Prostate gland (tissue), 2 donors: ENCODE measurements at regions not wholly inside any gene's neighbourhood (a gene's known extent, or its start where the extent isn't known, plus 50 kb on each side); places are given as distances from the start of the nearest gene placed in this dataset.

ENCODE experiments used
- DNase-seq: peaks from one replicate; pipeline ENCODE4 v3.0.0-alpha.2; 2019; ENCODE audit warnings: low spot score
- H3K27ac ChIP-seq, 2 donors: fragments of 200-600 bp; sonication (generic); 2 replicates each; pipeline ENCODE4 v1.5.1; 2017 to 2019
- H3K27me3 ChIP-seq: fragments of 200-600 bp; sonication (generic); replicated peaks from 2 replicates; pipeline ENCODE4 v1.5.1; 2019; ENCODE audit not compliant: insufficient read depth
- H3K36me3 ChIP-seq, 2 donors: fragments of 200-600 bp; sonication (generic); 1 replicate in 1 of 2; 2 replicates in 1 of 2; pipeline versions ENCODE4 v1.5.1 to v1.8.1; 2017 to 2019
- H3K4me1 ChIP-seq: fragments of 200-600 bp; sonication (generic); replicated peaks from 2 replicates; pipeline ENCODE4 v1.5.1; 2019
- H3K4me3 ChIP-seq, 2 donors: fragments of 200-600 bp; sonication (generic); 2 replicates each; pipeline ENCODE4 v1.5.1; 2017 to 2019
- H3K9me3 ChIP-seq: fragments of 200-600 bp; sonication (generic); 2 replicates; pipeline ENCODE4 v1.5.1; 2017
- POLR2A ChIP-seq: fragments of 450-650 bp; IDR thresholded peaks from one replicate; pipeline ENCODE4 v1.6.1; 2016; ENCODE audit warnings: antibody characterized with exemption, mild to moderate bottlenecking
- POLR2AphosphoS5 ChIP-seq: sonication (generic); formaldehyde crosslinking; IDR thresholded peaks from one replicate; pipeline ENCODE4 v1.6.1; 2017; ENCODE audit warnings: antibody characterized with exemption
- WGBS: methylation state at CpG from one replicate; pipeline ENCODE4 v1.1.5; 2018; 5-methylcytosine and 5-hydroxymethylcytosine counted together
- intact Hi-C: fragments of 100-400 bp; cut with DNase I; formaldehyde crosslinking; loops from one replicate; pipeline ENCODE4 v1.14.2; 2022
- TF ChIP-seq, protein P1 (sequence below), 4 experiments: fragments of 200-600 bp in 2 of 4; fragments of 450-650 bp in 2 of 4; sonication (generic) in 2 of 4; IDR thresholded peaks; 1 replicate in 3 of 4; 2 replicates in 1 of 4; pipeline ENCODE4 v1.5.1; 2016 to 2019; ENCODE audit warnings: antibody characterized with exemption in 4 of 4, mild to moderate bottlenecking in 2 of 4, moderate library complexity in 2 of 4

DNA sequence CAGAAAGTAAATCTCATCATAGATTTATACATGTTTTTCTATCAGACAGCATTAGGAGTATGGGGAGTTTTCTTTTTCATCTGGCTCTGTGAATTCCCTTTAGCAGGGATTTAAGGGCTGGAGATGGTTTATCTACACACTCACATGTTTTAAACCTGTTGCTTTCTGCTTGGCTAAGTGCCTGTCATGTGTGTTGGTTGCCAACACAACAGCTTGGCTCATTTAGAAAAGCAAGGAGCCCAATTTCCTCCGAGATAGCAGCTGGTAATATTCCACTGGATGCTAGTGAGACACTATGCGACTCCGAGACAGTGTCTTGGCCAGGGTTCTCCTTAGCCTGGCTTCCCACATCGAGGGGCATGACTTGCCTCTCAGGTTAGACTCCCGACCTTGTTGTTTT lies 83.3 kb downstream of the KLF5 start:
- no peak for DNase-seq
- 59% methylated on average over 5 of the region's 5 CpGs for WGBS
- TF ChIP-seq POLR2A = no peak
- TF ChIP-seq, protein P1, sequence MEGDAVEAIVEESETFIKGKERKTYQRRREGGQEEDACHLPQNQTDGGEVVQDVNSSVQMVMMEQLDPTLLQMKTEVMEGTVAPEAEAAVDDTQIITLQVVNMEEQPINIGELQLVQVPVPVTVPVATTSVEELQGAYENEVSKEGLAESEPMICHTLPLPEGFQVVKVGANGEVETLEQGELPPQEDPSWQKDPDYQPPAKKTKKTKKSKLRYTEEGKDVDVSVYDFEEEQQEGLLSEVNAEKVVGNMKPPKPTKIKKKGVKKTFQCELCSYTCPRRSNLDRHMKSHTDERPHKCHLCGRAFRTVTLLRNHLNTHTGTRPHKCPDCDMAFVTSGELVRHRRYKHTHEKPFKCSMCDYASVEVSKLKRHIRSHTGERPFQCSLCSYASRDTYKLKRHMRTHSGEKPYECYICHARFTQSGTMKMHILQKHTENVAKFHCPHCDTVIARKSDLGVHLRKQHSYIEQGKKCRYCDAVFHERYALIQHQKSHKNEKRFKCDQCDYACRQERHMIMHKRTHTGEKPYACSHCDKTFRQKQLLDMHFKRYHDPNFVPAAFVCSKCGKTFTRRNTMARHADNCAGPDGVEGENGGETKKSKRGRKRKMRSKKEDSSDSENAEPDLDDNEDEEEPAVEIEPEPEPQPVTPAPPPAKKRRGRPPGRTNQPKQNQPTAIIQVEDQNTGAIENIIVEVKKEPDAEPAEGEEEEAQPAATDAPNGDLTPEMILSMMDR (IDR thresholded peaks at IDR 0.05) = no peak
- TF ChIP-seq POLR2AphosphoS5 = no peak
- no peaks in the 10 kb centered on the region for H3K36me3 ChIP-seq
- intact Hi-C loops = no loop called here
- H3K27ac ChIP-seq = no peak overlapping the region
- H3K27me3 ChIP-seq = no peaks in the 10 kb centered on the region
- H3K9me3 ChIP-seq = no peaks in the 10 kb centered on the region
- no peak overlapping the region for H3K4me3 ChIP-seq
- H3K4me1 ChIP-seq = no peaks in the 10 kb centered on the region

- no peaks in the 10 kb centered on the region for H3K36me3 ChIP-seq
- TF ChIP-seq POLR2AphosphoS5 (no peak), POLR2A (no peak)
- TF ChIP-seq, protein P1 (IDR thresholded peaks at IDR 0.05) = no peak
- intact Hi-C loops = no loop called here
- WGBS = 37% methylated on average over 4 of the region's 4 CpGs
- no peak for DNase-seq
- no peak overlapping the region for H3K27ac ChIP-seq
- no peak overlapping the region for H3K4me3 ChIP-seq
- no peaks in the 10 kb centered on the region for H3K4me1 ChIP-seq
- H3K27me3 ChIP-seq = no peaks in the 10 kb centered on the region
- no peaks in the 10 kb centered on the region for H3K9me3 ChIP-seq
Observed at GRCh38 chr13:73141292-73141771, 82.5 kb downstream of the KLF5 start.

GRCh38 chr13:73140801-73141200 lies 82.0 kb downstream of the KLF5 start:
- no peak overlapping the region for H3K4me3 ChIP-seq
- 41% methylated on average over 2 of the region's 2 CpGs for WGBS
- intact Hi-C loops = no loop called here
- no peaks in the 10 kb centered on the region for H3K4me1 ChIP-seq
- no peak for DNase-seq
- TF ChIP-seq POLR2AphosphoS5 = no peak
- TF ChIP-seq, protein P1 (IDR thresholded peaks at IDR 0.05) = no peak
- TF ChIP-seq POLR2A = no peak
- H3K27ac ChIP-seq = no peak overlapping the region
- no peaks in the 10 kb centered on the region for H3K27me3 ChIP-seq
- no peaks in the 10 kb centered on the region for H3K9me3 ChIP-seq
- H3K36me3 ChIP-seq = no peaks in the 10 kb centered on the region

GRCh38 chr13:73138638-73139491 lies 80.1 kb downstream of the KLF5 start:
- TF ChIP-seq, protein P1 (IDR thresholded peaks at IDR 0.05) = no peak
- TF ChIP-seq POLR2A = no peak
- no peak for TF ChIP-seq POLR2AphosphoS5
- H3K4me3 ChIP-seq = no peak overlapping the region
- no peak overlapping the region for H3K27ac ChIP-seq
- no peaks in the 10 kb centered on the region for H3K9me3 ChIP-seq
- 45% methylated on average over 11 of the region's 11 CpGs for WGBS
- no peaks in the 10 kb centered on the region for H3K36me3 ChIP-seq
- intact Hi-C loops = no loop called here
- H3K4me1 ChIP-seq = no peaks in the 10 kb centered on the region
- no peak for DNase-seq
- H3K27me3 ChIP-seq = no peaks in the 10 kb centered on the region

- Histone ChIP-seq H3K4me3 (no peak overlapping the region), H3K36me3 (no peaks in the 10 kb centered on the region), H3K27ac (no peak overlapping the region), H3K4me1 (no peaks in the 10 kb centered on the region), H3K27me3 (no peaks in the 10 kb centered on the region), H3K9me3 (no peaks in the 10 kb centered on the region)
- TF ChIP-seq POLR2A (no peak), POLR2AphosphoS5 (no peak)
- TF ChIP-seq, protein P1 (IDR thresholded peaks at IDR 0.05) = no peak
- 63% methylated on average over 5 of the region's 5 CpGs for whole genome bisulfite sequencing
- intact Hi-C loops = no loop called here
- no peak for DNase-seq
Observed at GRCh38 chr13:73138276-73138637, 79.5 kb downstream of the KLF5 start.
